GM12878 (cell line): ENCODE measurements at regions not wholly inside any gene's neighbourhood (a gene's known extent, or its start where the extent isn't known, plus 50 kb on each side); places are given as distances from the start of the nearest gene placed in this dataset.

Experiments used
- ATAC-seq: fragments of 200-7000 bp; cut with Tn5 transposase; 3 replicates; pipeline ENCODE4 v1.9.1; 2020; ENCODE audit warnings: mild to moderate bottlenecking, moderate library complexity
- BruUV-seq: library from RNA; stranded (reverse); fragments of 400-500 nt; replicated peaks from 2 replicates; lab custom pipeline; 2021; lab: Mats Ljungman, UMichigan
- CTCF ChIA-PET: fragments of 300-600 bp; sonication (Branson Sonifier 250); formaldehyde crosslinking; extraction: SDS; loops from one replicate; lab custom pipeline; 2021; ENCODE audit warnings: inconsistent platforms; lab: Yijun Ruan, JAX
- POLR2A ChIA-PET: fragments of 350-600 bp; formaldehyde crosslinking; extraction: SDS; loops from one replicate; lab custom pipeline; 2021; ENCODE audit warnings: inconsistent platforms; lab: Charles Lee
- RAD21 ChIA-PET: fragments of 300-600 bp; sonication (Branson Sonifier 250); formaldehyde crosslinking; loops from one replicate; lab custom pipeline; 2023; ENCODE audit warnings: antibody characterized with exemption; ENCODE audit not compliant: unreplicated experiment; lab: Charles Lee
- SMC1A ChIA-PET: fragments of 300-600 bp; sonication (Branson Sonifier 250); formaldehyde crosslinking; loops from one replicate; lab custom pipeline; 2023; ENCODE audit not compliant: unreplicated experiment, uncharacterized antibody; lab: Charles Lee
- DNase-seq: peaks from one replicate; pipeline ENCODE4 v3.0.0-alpha.2; 2011; ENCODE audit warnings: low read depth, low spot score
- FAIRE-seq: peaks from 3 replicates; lab custom pipeline; 2011; peaks lifted over from hg19 to GRCh38; lab: Jason Lieb, UNC
- H2AFZ ChIP-seq: 2 replicates; pipeline ENCODE4 v1.6.0; 2011; ENCODE audit warnings: low read depth, low read length, control low read depth; ENCODE audit not compliant: control insufficient read depth
- H3K27ac ChIP-seq: 2 replicates; pipeline ENCODE4 v1.5.1; 2011; ENCODE audit warnings: control low read depth; ENCODE audit not compliant: control insufficient read depth, insufficient read depth
- H3K27me3 ChIP-seq, 2 experiments: replicated peaks in 1 of 2; 2 replicates each; pipeline versions ENCODE4 v1.6.0 to v1.6.1; 2011; ENCODE audit warnings: low read length in 1 of 2; ENCODE audit not compliant: control insufficient read depth in 2 of 2, insufficient read depth in 2 of 2
- H3K36me3 ChIP-seq, 2 experiments: 2 replicates each; pipeline ENCODE4 v1.5.1; 2011; ENCODE audit warnings: low read length in 1 of 2; ENCODE audit not compliant: control insufficient read depth in 2 of 2, insufficient read depth in 2 of 2
- H3K4me1 ChIP-seq: 2 replicates; pipeline ENCODE4 v1.6.1; 2011; ENCODE audit warnings: mild to moderate bottlenecking, low read length, moderate library complexity, mixed read lengths; ENCODE audit not compliant: control insufficient read depth, insufficient read depth
- H3K4me2 ChIP-seq: 2 replicates; pipeline ENCODE4 v1.6.0; 2011; ENCODE audit warnings: control low read depth; ENCODE audit not compliant: control insufficient read depth, insufficient read depth
- H3K4me3 ChIP-seq: fragments of 200-600 bp; sonication (generic); 2 replicates; pipeline ENCODE4 v1.5.1; 2016
- H3K79me2 ChIP-seq: 2 replicates; pipeline ENCODE4 v1.6.0; 2011; ENCODE audit warnings: low read length; ENCODE audit not compliant: control insufficient read depth, insufficient read depth
- H3K9ac ChIP-seq: 2 replicates; pipeline ENCODE4 v1.8.0; 2011; ENCODE audit warnings: low read length, control low read depth, mixed read lengths; ENCODE audit not compliant: control insufficient read depth, insufficient read depth
- H3K9me3 ChIP-seq: replicated peaks from 3 replicates; pipeline ENCODE4 v1.5.1; 2011; ENCODE audit warnings: mild to moderate bottlenecking, low read length; ENCODE audit not compliant: control insufficient read depth, insufficient read depth
- H4K20me1 ChIP-seq: 2 replicates; pipeline ENCODE4 v1.6.0; 2011; ENCODE audit not compliant: control insufficient read depth, insufficient read depth
- CEBPB ChIP-seq, 2 experiments: fragments of 150-350 bp in 1 of 2; IDR thresholded peaks; 2 replicates each; pipeline ENCODE4 v1.6.1; 2012 to 2014; ENCODE audit warnings: low read depth in 2 of 2, low read length in 2 of 2, borderline replicate concordance in 1 of 2, inconsistent platforms in 1 of 2
- EED ChIP-seq: sonication (generic); IDR thresholded peaks from 2 replicates; pipeline ENCODE4 v1.6.1; 2016; ENCODE audit warnings: antibody characterized with exemption, low read depth
- IKZF1 ChIP-seq: fragments of 450-650 bp; conservative IDR thresholded peaks from 2 replicates; pipeline ENCODE4 v1.6.1; 2017; ENCODE audit warnings: antibody characterized with exemption, mild to moderate bottlenecking
- MLLT1 ChIP-seq: fragments of 450-650 bp; IDR thresholded peaks from 2 replicates; pipeline ENCODE4 v1.6.1; 2016; ENCODE audit warnings: mild to moderate bottlenecking
- SMARCA5 ChIP-seq: fragments of 450-650 bp; IDR thresholded peaks from 2 replicates; pipeline ENCODE4 v1.6.1; 2017; ENCODE audit warnings: mild to moderate bottlenecking
- TCF12 ChIP-seq: IDR thresholded peaks from 2 replicates; pipeline ENCODE4 v1.6.1; 2011; ENCODE audit warnings: low read depth, mild to moderate bottlenecking, low read length
- ZNF217 ChIP-seq: fragments of 450-650 bp; IDR thresholded peaks from 2 replicates; pipeline ENCODE4 v1.6.1; 2017; ENCODE audit warnings: antibody characterized with exemption, mild to moderate bottlenecking
- WGBS: methylation state at CpG from one replicate; pipeline ENCODE4 v1.1.6; 2016; ENCODE audit warnings: low lambda C conversion rate; ENCODE audit not compliant: insufficient replicate concordance, insufficient coverage; ENCODE audit errors: missing lambda C conversion rate; 5-methylcytosine and 5-hydroxymethylcytosine counted together
- in situ Hi-C: fragments of 300-500 bp; cut with MboI; formaldehyde crosslinking; loops from 9 replicates; pipeline ENCODE4 v1.14.3; 2018; ENCODE audit warnings: mixed read lengths
- intact Hi-C: fragments of 100-400 bp; cut with micrococcal nuclease; formaldehyde crosslinking; loops from one replicate; pipeline ENCODE4 v1.14.2; 2022; ENCODE audit not compliant: unreplicated experiment
- TF ChIP-seq, protein P1 (sequence below): fragments of 450-650 bp; IDR thresholded peaks from 2 replicates; pipeline ENCODE4 v1.6.1; 2014; ENCODE audit warnings: mild to moderate bottlenecking
- TF ChIP-seq, protein P2 (sequence below): fragments of 450-650 bp; formaldehyde crosslinking; IDR thresholded peaks from 2 replicates; pipeline ENCODE4 v1.5.0; 2022; ENCODE audit warnings: mild to moderate bottlenecking, missing genetic modification characterization

DNA sequence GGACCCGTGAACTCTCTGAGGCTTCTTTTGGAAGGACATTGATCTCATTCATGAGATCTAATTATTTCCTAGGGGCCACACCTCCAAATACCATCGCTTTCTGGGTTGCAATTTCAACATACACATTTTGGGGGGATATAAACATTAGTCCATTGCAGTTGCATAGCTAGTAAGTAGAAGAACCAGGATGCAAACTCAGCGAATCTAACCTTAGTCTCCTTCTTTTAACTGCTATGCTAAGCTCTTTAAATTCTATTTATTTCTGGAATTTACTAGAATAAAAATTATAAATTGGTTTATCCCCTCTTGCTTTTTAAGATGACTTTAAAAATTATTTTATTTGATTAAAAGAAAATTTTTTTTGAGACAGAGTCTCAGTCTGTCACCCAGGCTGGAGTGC, 232.5 kb upstream of the EEF2KMT start (continued):
- TF ChIP-seq CEBPB (IDR thresholded peaks at IDR 0.05; ENCODE audit: borderline replicate concordance in 1 of 2, low read depth in 2 of 2, low read length in 2 of 2) (no peak), SMARCA5 (no peak)

GRCh38 chr16:5328546-5328945, 231.0 kb upstream of the EEF2KMT start:
- ATAC-seq (no peak), DNase-seq (no peak), FAIRE-seq (no peak)
- RAD21 ChIA-PET = no interaction called here
- H3K9ac ChIP-seq = no peak overlapping the region
- BruUV-seq = no TSS peak
- 14% methylated on average over 5 of the region's 5 CpGs for WGBS
- intact Hi-C loops (no loop called here), in situ Hi-C loops (no loop called here)
- no peak overlapping the region for H3K4me3 ChIP-seq
- H3K4me2 ChIP-seq = no peak overlapping the region
- no peaks in the 10 kb centered on the region for H4K20me1 ChIP-seq
- no peak overlapping the region for H2AFZ ChIP-seq
- no peaks in the 10 kb centered on the region for H3K36me3 ChIP-seq
- no peaks in the 10 kb centered on the region for H3K79me2 ChIP-seq
- TF ChIP-seq ZNF217 = no peak
- no peaks in the 10 kb centered on the region for H3K27me3 ChIP-seq
- SMC1A ChIA-PET = interaction anchor here (0.7 kb wide), 1 partner anchor 13 kb away, joined by 3 read pairs; no protein-coding TSS in a partner anchor
- CTCF ChIA-PET = no interaction called here
- no peaks in the 10 kb centered on the region for H3K4me1 ChIP-seq
- H3K9me3 ChIP-seq = no peaks in the 10 kb centered on the region; the same call in 2 of the 3 replicates
- H3K27ac ChIP-seq = no peak overlapping the region
- POLR2A ChIA-PET = no interaction called here

DNA sequence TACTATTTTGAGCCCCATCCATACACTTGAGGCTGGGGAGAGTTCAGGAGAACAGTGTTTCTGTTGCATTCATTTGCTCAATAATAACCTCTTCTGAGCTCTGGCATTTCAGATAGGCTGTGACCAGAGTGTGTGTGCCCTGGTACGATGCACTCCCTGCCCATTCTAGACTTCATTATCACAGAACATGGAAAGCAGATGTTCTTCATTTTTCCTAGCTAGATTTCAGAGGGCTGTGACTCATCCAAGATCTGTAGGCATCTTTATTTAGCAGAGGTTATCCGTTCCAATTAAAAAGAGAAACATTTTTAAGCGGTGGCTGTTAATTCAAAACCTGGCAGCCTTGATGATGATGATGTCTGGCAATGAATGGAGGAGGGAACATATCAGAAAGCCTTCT, 228.8 kb upstream of the EEF2KMT start:
- Histone ChIP-seq H3K4me1 (no peaks in the 10 kb centered on the region), H2AFZ (no peak overlapping the region), H3K79me2 (no peaks in the 10 kb centered on the region), H3K27ac (no peak overlapping the region), H3K4me2 (no peak overlapping the region), H3K9me3 (no peaks in the 10 kb centered on the region; the same call in 2 of the 3 replicates), H3K4me3 (no peak overlapping the region), H3K9ac (no peak overlapping the region), H4K20me1 (no peaks in the 10 kb centered on the region), H3K36me3 (no peaks in the 10 kb centered on the region), H3K27me3 (no peaks in the 10 kb centered on the region)
- SMC1A ChIA-PET = no interaction called here
- intact Hi-C loops = no loop called here
- CTCF ChIA-PET = no interaction called here
- FAIRE-seq (no peak), ATAC-seq (no peak), DNase-seq (no peak)
- POLR2A ChIA-PET = no interaction called here
- no TSS peak for BruUV-seq
- in situ Hi-C loops = no loop called here
- RAD21 ChIA-PET = no interaction called here
- WGBS = 3% methylated on average over 3 of the region's 3 CpGs
- TF ChIP-seq MLLT1 (no peak), TCF12 (no peak), EED (no peak), IKZF1 (no peak)
- TF ChIP-seq, protein P1, sequence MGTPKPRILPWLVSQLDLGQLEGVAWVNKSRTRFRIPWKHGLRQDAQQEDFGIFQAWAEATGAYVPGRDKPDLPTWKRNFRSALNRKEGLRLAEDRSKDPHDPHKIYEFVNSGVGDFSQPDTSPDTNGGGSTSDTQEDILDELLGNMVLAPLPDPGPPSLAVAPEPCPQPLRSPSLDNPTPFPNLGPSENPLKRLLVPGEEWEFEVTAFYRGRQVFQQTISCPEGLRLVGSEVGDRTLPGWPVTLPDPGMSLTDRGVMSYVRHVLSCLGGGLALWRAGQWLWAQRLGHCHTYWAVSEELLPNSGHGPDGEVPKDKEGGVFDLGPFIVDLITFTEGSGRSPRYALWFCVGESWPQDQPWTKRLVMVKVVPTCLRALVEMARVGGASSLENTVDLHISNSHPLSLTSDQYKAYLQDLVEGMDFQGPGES = no peak
- TF ChIP-seq, protein P2, sequence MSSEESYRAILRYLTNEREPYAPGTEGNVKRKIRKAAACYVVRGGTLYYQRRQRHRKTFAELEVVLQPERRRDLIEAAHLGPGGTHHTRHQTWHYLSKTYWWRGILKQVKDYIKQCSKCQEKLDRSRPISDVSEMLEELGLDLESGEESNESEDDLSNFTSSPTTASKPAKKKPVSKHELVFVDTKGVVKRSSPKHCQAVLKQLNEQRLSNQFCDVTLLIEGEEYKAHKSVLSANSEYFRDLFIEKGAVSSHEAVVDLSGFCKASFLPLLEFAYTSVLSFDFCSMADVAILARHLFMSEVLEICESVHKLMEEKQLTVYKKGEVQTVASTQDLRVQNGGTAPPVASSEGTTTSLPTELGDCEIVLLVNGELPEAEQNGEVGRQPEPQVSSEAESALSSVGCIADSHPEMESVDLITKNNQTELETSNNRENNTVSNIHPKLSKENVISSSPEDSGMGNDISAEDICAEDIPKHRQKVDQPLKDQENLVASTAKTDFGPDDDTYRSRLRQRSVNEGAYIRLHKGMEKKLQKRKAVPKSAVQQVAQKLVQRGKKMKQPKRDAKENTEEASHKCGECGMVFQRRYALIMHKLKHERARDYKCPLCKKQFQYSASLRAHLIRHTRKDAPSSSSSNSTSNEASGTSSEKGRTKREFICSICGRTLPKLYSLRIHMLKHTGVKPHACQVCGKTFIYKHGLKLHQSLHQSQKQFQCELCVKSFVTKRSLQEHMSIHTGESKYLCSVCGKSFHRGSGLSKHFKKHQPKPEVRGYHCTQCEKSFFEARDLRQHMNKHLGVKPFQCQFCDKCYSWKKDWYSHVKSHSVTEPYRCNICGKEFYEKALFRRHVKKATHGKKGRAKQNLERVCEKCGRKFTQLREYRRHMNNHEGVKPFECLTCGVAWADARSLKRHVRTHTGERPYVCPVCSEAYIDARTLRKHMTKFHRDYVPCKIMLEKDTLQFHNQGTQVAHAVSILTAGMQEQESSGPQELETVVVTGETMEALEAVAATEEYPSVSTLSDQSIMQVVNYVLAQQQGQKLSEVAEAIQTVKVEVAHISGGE (CRISPR knock-in tag) = no peak
